ENCODE measurements at regions not wholly inside any gene's neighbourhood (a gene's known extent, or its start where the extent isn't known, plus 50 kb on each side); places are given as distances from the start of the nearest gene placed in this dataset.
"Not testable (repeated sequence)": the region's sequence is repeated elsewhere in the genome, so short reads cannot be mapped to it uniquely, and the experiment has no call there.

DNA sequence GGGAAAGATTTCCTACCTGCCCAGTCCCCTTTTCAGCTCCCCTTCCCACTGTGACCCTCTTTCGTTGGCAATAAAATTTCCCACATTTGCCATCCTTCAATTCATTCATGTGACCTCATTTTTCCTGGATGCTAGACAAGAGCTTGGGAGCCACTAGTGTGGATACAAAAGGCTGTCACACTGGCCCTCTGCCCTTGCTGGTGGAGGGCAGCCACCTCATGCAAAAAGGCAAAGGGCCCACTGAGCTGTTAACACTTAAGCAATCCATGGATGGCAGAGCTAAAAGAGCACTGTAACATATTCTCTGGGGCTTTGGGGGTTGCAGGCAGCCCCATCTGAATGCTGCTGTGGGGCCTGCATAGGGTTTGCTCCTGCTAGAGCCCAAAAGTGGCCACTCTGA, 315.1 kb downstream of the NEBL start:
- TF ChIP-seq POLR2AphosphoS5 (IDR thresholded peaks at IDR 0.05) (no peak), POLR2A (IDR thresholded peaks at IDR 0.05) (no peak), EP300 (IDR thresholded peaks at IDR 0.05; ENCODE audit: low read depth) (no peak)
- TF ChIP-seq, protein P1, sequence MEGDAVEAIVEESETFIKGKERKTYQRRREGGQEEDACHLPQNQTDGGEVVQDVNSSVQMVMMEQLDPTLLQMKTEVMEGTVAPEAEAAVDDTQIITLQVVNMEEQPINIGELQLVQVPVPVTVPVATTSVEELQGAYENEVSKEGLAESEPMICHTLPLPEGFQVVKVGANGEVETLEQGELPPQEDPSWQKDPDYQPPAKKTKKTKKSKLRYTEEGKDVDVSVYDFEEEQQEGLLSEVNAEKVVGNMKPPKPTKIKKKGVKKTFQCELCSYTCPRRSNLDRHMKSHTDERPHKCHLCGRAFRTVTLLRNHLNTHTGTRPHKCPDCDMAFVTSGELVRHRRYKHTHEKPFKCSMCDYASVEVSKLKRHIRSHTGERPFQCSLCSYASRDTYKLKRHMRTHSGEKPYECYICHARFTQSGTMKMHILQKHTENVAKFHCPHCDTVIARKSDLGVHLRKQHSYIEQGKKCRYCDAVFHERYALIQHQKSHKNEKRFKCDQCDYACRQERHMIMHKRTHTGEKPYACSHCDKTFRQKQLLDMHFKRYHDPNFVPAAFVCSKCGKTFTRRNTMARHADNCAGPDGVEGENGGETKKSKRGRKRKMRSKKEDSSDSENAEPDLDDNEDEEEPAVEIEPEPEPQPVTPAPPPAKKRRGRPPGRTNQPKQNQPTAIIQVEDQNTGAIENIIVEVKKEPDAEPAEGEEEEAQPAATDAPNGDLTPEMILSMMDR (IDR thresholded peaks at IDR 0.05): no peak
- Histone ChIP-seq H3K36me3 (no peaks in the 10 kb centered on the region), H3K4me3 (no peak overlapping the region), H3K27me3 (no peaks in the 10 kb centered on the region), H3K4me1 (no peaks in the 10 kb centered on the region), H3K27ac (no peak overlapping the region), H3K9me3 (peaks cover 6 to 16% of the 10 kb centered on the region in 2 donors)
- 88% methylated on average over 1 of the region's 1 CpG; no CpG with 5 or more reads in 1 of the 2 donors for WGBS, 2 donors (ENCODE audit: low coverage in 1 of 2)
- intact Hi-C loops (cut with DNase I; ENCODE audit: low total_unique reads): no loop called here
- DNase-seq: no peak
- in situ Hi-C loops (cut with MboI; ENCODE audit: low pct_ligation_motif_present in 1 of 4, low pct_unique_long_range_greater_than_20kb in 1 of 4, low sequenced_read_pairs in 3 of 4): no loop called here

DNA sequence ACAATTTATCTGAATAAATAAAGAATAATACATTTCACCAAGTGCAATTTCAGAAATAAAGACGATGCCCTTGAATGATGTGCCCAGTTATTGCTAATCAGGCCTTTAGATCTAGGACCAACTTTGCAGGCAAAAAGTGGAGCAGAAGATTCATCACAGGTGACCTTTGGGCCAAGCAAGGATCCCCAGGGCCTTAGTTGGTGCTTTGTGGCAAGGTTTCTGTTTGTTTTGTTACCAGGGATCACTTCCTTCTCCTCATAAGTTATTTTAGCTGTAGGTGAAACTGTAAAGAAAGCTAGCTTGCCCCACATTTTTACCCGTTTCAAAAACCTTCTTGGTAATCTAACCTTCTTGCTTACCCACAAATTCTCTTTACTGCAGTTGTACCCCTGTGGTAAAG, 323.2 kb downstream of the NEBL start:
- H3K4me3 ChIP-seq: no peak overlapping the region
- no peaks in the 10 kb centered on the region for H3K27me3 ChIP-seq
- H3K4me1 ChIP-seq: no peaks in the 10 kb centered on the region
- in situ Hi-C loops (cut with MboI; ENCODE audit: low pct_ligation_motif_present in 1 of 4, low pct_unique_long_range_greater_than_20kb in 1 of 4, low sequenced_read_pairs in 3 of 4): no loop called here
- H3K27ac ChIP-seq: no peak overlapping the region
- no peaks in the 10 kb centered on the region for H3K36me3 ChIP-seq
- WGBS, 2 donors (ENCODE audit: low coverage in 1 of 2): 76 to 81% methylated on average over 2 of the region's 2 CpGs
- intact Hi-C loops (cut with DNase I; ENCODE audit: low total_unique reads): no loop called here
- TF ChIP-seq, protein P1 (IDR thresholded peaks at IDR 0.05): no peak
- no peak for TF ChIP-seq POLR2A (IDR thresholded peaks at IDR 0.05)
- no peak for TF ChIP-seq EP300 (IDR thresholded peaks at IDR 0.05; ENCODE audit: low read depth)
- TF ChIP-seq POLR2AphosphoS5 (IDR thresholded peaks at IDR 0.05): no peak
- no peaks in the 10 kb centered on the region for H3K9me3 ChIP-seq
- DNase-seq: no peak

DNA sequence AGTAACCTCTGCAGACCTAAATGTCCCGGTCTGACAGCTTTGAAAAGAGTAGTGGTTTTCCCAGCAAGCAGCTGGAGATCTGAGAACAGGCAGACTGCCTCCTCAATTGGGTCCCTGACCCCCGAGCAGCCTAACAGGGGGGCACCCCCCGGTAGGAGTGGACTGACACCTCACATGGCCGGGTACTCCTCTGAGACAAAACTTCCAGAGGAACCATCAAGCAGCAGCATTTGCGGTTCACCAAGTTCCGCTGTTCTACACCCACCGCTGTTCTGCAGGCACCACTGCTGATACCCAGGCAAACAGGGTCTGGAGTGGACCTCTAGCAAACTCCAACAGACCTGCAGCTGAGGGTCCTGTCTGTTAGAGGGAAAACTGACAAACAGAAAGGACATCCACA, 341.1 kb downstream of the NEBL start:
- H3K27ac ChIP-seq; H3K4me1 ChIP-seq; H3K36me3 ChIP-seq; H3K4me3 ChIP-seq; intact Hi-C loops (cut with DNase I; ENCODE audit: low total_unique reads); in situ Hi-C loops (cut with MboI; ENCODE audit: low pct_ligation_motif_present in 1 of 4, low pct_unique_long_range_greater_than_20kb in 1 of 4, low sequenced_read_pairs in 3 of 4); DNase-seq; H3K27me3 ChIP-seq; H3K9me3 ChIP-seq: not testable (repeated sequence)
- 80 to 85% methylated on average over 2 to 7 of the region's 7 CpGs for WGBS, 2 donors (ENCODE audit: low coverage in 1 of 2)

DNA sequence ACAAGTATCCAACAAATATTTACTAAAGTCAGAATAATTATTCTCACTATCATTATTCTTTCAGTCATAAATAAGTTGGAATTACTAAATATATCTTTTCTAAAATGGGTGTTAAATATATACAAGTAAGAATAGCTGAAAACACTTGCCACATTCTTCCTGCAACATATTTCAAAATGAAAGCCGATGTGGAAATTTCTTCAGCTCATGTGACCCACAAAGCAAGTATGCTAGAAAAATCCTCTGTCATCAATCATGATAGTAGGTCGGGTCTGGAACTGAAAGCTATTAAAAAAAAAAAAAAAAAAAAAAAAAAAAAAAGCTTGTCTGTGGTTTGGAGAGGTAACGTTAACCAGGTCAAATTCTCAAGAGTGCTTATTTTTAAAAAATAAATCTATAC, 344.7 kb downstream of the NEBL start:
- H3K27me3 ChIP-seq: no peaks in the 10 kb centered on the region
- H3K9me3 ChIP-seq: no peaks in the 10 kb centered on the region
- TF ChIP-seq EP300 (IDR thresholded peaks at IDR 0.05; ENCODE audit: low read depth): no peak
- TF ChIP-seq POLR2AphosphoS5 (IDR thresholded peaks at IDR 0.05): no peak
- TF ChIP-seq, protein P1 (IDR thresholded peaks at IDR 0.05): no peak
- TF ChIP-seq POLR2A (IDR thresholded peaks at IDR 0.05): no peak
- intact Hi-C loops (cut with DNase I; ENCODE audit: low total_unique reads) (no loop called here), in situ Hi-C loops (cut with MboI; ENCODE audit: low pct_ligation_motif_present in 1 of 4, low pct_unique_long_range_greater_than_20kb in 1 of 4, low sequenced_read_pairs in 3 of 4) (no loop called here)
- DNase-seq: no peak
- no peak overlapping the region for H3K4me3 ChIP-seq
- no peak overlapping the region for H3K27ac ChIP-seq
- no peaks in the 10 kb centered on the region for H3K36me3 ChIP-seq
- H3K4me1 ChIP-seq: no peaks in the 10 kb centered on the region
- WGBS, 2 donors (ENCODE audit: low coverage in 1 of 2): 43 to 59% methylated on average over 3 of the region's 3 CpGs

DNA sequence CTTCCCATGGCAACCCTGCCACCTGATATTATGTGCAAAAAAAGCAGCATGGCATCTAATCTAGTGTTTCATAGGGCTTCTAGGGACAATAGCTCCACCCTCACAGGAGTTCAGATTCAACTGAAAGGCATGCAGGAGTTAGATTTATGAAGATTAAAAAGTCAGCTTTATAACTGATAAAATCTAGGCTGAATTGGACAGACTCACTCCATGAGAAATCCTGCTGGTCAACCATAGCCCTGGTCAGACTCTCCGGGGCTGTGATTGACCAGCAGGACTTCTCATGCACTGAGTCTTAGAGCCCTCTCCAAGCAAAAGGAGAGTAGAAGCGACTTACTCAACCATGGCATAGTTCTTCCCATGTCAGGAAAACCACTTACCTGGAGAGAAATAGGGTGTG, 345.4 kb downstream of the NEBL start:
- H3K36me3 ChIP-seq: no peaks in the 10 kb centered on the region
- in situ Hi-C loops (cut with MboI; ENCODE audit: low pct_ligation_motif_present in 1 of 4, low pct_unique_long_range_greater_than_20kb in 1 of 4, low sequenced_read_pairs in 3 of 4) (no loop called here), intact Hi-C loops (cut with DNase I; ENCODE audit: low total_unique reads) (no loop called here)
- no peak overlapping the region for H3K27ac ChIP-seq
- H3K4me3 ChIP-seq: no peak overlapping the region
- no peaks in the 10 kb centered on the region for H3K27me3 ChIP-seq
- 88% methylated on average over 2 of the region's 2 CpGs; no CpG with 5 or more reads in 1 of the 2 donors for WGBS, 2 donors (ENCODE audit: low coverage in 1 of 2)
- no peaks in the 10 kb centered on the region for H3K9me3 ChIP-seq
- no peak for DNase-seq
- H3K4me1 ChIP-seq: no peaks in the 10 kb centered on the region
- no peak for TF ChIP-seq POLR2A (IDR thresholded peaks at IDR 0.05)
